Endothelial cell of umbilical vein (primary cell): ENCODE measurements at regions not wholly inside any gene's neighbourhood (a gene's known extent, or its start where the extent isn't known, plus 50 kb on each side); places are given as distances from the start of the nearest gene placed in this dataset.

Experiments used
- EZH2 ChIP-seq: IDR thresholded peaks from 2 replicates; pipeline ENCODE4 v1.6.1; 2012; ENCODE audit warnings: borderline replicate concordance, low read depth, mild to moderate bottlenecking, moderate library complexity, low read length, inconsistent platforms; ENCODE audit not compliant: severe bottlenecking
- FOS ChIP-seq: IDR thresholded peaks from 2 replicates; pipeline ENCODE4 v1.6.1; 2011; ENCODE audit warnings: mild to moderate bottlenecking, low read length, moderate library complexity, borderline replicate concordance; ENCODE audit not compliant: insufficient read depth
- GATA2 ChIP-seq: IDR thresholded peaks from 2 replicates; pipeline ENCODE4 v1.7.0; 2011; ENCODE audit warnings: low read depth, mild to moderate bottlenecking, moderate library complexity, mixed read lengths, low read length; ENCODE audit not compliant: insufficient read length, insufficient read depth
- POLR2A ChIP-seq: IDR thresholded peaks from 2 replicates; pipeline ENCODE4 v1.6.1; 2012; ENCODE audit warnings: low read depth, mild to moderate bottlenecking, control low read depth, low read length
- TF ChIP-seq, protein P1 (sequence below), 2 donors: IDR thresholded peaks; 1 replicate in 1 of 2; 2 replicates in 1 of 2; pipeline ENCODE4 v1.5.1; 2011; ENCODE audit warnings: low read length in 2 of 2, mild to moderate bottlenecking in 2 of 2, moderate library complexity in 2 of 2, control low read depth in 1 of 2, inconsistent platforms in 1 of 2, low read depth in 1 of 2; ENCODE audit not compliant: insufficient read depth in 1 of 2; ENCODE audit errors: extremely low read depth in 1 of 2
- TF ChIP-seq, protein P2 (sequence below): IDR thresholded peaks from 2 replicates; pipeline ENCODE4 v1.6.1; 2011; ENCODE audit not compliant: insufficient read depth, insufficient read length

DNA sequence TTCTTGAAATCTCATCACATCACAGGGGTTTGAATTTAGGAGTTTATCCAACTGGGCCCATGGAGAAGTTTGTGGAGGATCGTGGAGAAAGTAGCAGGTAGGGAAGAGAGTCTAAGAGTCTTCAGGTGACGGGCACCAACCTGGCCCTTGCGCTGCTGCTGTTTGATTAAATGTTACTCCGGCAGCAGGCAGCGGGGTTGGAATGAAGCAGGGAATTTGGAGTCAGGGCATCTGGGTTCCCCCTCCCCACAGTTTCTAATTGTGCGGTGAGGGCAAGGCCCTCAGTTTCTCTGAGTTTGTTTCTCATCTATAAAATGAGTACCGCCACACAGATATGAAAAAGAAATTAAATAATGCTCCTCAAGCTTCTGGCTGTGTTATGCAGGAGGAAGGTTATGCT lies 182.9 kb upstream of the RGMA start:
- TF ChIP-seq, protein P1, sequence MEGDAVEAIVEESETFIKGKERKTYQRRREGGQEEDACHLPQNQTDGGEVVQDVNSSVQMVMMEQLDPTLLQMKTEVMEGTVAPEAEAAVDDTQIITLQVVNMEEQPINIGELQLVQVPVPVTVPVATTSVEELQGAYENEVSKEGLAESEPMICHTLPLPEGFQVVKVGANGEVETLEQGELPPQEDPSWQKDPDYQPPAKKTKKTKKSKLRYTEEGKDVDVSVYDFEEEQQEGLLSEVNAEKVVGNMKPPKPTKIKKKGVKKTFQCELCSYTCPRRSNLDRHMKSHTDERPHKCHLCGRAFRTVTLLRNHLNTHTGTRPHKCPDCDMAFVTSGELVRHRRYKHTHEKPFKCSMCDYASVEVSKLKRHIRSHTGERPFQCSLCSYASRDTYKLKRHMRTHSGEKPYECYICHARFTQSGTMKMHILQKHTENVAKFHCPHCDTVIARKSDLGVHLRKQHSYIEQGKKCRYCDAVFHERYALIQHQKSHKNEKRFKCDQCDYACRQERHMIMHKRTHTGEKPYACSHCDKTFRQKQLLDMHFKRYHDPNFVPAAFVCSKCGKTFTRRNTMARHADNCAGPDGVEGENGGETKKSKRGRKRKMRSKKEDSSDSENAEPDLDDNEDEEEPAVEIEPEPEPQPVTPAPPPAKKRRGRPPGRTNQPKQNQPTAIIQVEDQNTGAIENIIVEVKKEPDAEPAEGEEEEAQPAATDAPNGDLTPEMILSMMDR (IDR thresholded peaks at IDR 0.05; ENCODE audit: extremely low read depth in 1 of 2, insufficient read depth in 1 of 2, low read depth in 1 of 2, low read length in 2 of 2): no peak
- TF ChIP-seq FOS (no peak), POLR2A (no peak), EZH2 (no peak), GATA2 (no peak)
- TF ChIP-seq, protein P2, sequence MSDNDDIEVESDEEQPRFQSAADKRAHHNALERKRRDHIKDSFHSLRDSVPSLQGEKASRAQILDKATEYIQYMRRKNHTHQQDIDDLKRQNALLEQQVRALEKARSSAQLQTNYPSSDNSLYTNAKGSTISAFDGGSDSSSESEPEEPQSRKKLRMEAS: no peak
